DOHH2 (cell line): ENCODE measurements at regions not wholly inside any gene's neighbourhood (a gene's known extent, or its start where the extent isn't known, plus 50 kb on each side); places are given as distances from the start of the nearest gene placed in this dataset.

Experiments used
- H3F3A ChIP-seq: fragments of 200-600 bp; sonication (generic), shearing (Covaris generic); 2 replicates; pipeline ENCODE4 v1.6.0; 2016; ENCODE audit warnings: antibody characterized with exemption, mild to moderate bottlenecking; ENCODE audit not compliant: control insufficient read depth, insufficient read depth
- H3K27ac ChIP-seq: fragments of 200-600 bp; sonication (generic); 2 replicates; pipeline ENCODE4 v1.5.1; 2014; ENCODE audit warnings: low read depth, mild to moderate bottlenecking, low read length, moderate library complexity
- H3K27me3 ChIP-seq: fragments of 200-600 bp; sonication (generic); 2 replicates; pipeline ENCODE4 v1.6.1; 2014; ENCODE audit warnings: mild to moderate bottlenecking, low read length, mixed read lengths; ENCODE audit not compliant: control insufficient read depth
- H3K36me3 ChIP-seq: fragments of 200-600 bp; sonication (generic); 2 replicates; pipeline ENCODE4 v1.6.1; 2014; ENCODE audit warnings: mild to moderate bottlenecking, low read length, moderate library complexity, mixed read lengths; ENCODE audit not compliant: control insufficient read depth
- H3K4me1 ChIP-seq: fragments of 200-600 bp; sonication (generic); 2 replicates; pipeline ENCODE4 v1.6.1; 2014; ENCODE audit warnings: mild to moderate bottlenecking, low read length, mixed read lengths; ENCODE audit not compliant: control insufficient read depth
- H3K4me2 ChIP-seq: fragments of 200-600 bp; sonication (generic); 2 replicates; pipeline ENCODE4 v1.6.0; 2014; ENCODE audit warnings: mild to moderate bottlenecking, low read length, moderate library complexity
- H3K4me3 ChIP-seq: fragments of 200-600 bp; sonication (generic); 2 replicates; pipeline ENCODE4 v1.5.1; 2014; ENCODE audit warnings: mild to moderate bottlenecking, low read length, mixed read lengths
- H3K79me2 ChIP-seq: fragments of 200-600 bp; sonication (generic); 2 replicates; pipeline ENCODE4 v1.6.1; 2014; ENCODE audit warnings: mild to moderate bottlenecking, low read length, mixed read lengths; ENCODE audit not compliant: control insufficient read depth
- H3K9me2 ChIP-seq: fragments of 200-600 bp; sonication (generic); replicated peaks from 2 replicates; pipeline ENCODE4 v1.6.1; 2014; ENCODE audit warnings: mild to moderate bottlenecking, low read length, mixed read lengths; ENCODE audit not compliant: control insufficient read depth
- H3K9me3 ChIP-seq: fragments of 200-600 bp; sonication (generic); 2 replicates; pipeline ENCODE4 v1.6.1; 2014; ENCODE audit warnings: antibody characterized with exemption, low read length, mixed read lengths; ENCODE audit not compliant: control insufficient read depth, insufficient read depth
- H4K20me1 ChIP-seq: fragments of 200-600 bp; sonication (generic); 2 replicates; pipeline ENCODE4 v1.6.0; 2014; ENCODE audit warnings: low read depth, mild to moderate bottlenecking, antibody characterized with exemption, low read length, moderate library complexity; ENCODE audit not compliant: control insufficient read depth, insufficient read depth
- EZH2phosphoT487 ChIP-seq: fragments of 200-600 bp; sonication (generic); IDR thresholded peaks from 2 replicates; pipeline ENCODE4 v1.6.1; 2017; ENCODE audit warnings: borderline replicate concordance, mild to moderate bottlenecking, antibody characterized with exemption, low read length, moderate library complexity, mixed read lengths
- TF ChIP-seq, protein P1 (sequence below): fragments of 200-600 bp; sonication (generic); IDR thresholded peaks from one replicate; pipeline ENCODE4 v1.5.1; 2014; ENCODE audit warnings: antibody characterized with exemption, mild to moderate bottlenecking, low read depth, low read length; ENCODE audit not compliant: poor library complexity, severe bottlenecking

DNA sequence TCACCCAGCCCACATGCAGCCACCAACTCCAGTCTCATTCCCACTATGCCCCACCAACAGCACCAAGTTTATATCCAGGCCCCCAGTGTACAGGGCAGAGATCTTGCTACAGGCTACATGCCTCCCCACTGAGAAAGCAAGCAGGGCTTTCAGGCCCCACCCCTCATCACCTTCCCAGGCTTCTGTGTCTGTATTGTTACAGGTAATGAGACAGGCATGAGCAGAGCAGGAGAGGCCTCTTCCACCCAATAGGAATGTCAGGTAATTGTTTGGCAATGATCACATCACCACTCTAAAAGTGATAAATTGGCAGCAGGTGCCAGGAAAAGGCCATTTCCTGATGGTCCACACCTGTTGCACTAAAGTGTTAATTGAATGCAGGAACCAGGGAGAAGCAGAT, 102.5 kb downstream of the ZNF518B start:
- no peak overlapping the region for H3K4me3 ChIP-seq
- H3K27me3 ChIP-seq, result no peaks in the 10 kb centered on the region
- no peaks in the 10 kb centered on the region for H3F3A ChIP-seq
- H3K9me2 ChIP-seq, result no peaks in the 10 kb centered on the region
- no peaks in the 10 kb centered on the region for H3K4me1 ChIP-seq
- no peaks in the 10 kb centered on the region for H3K36me3 ChIP-seq
- no peak for TF ChIP-seq EZH2phosphoT487
- TF ChIP-seq, protein P1, sequence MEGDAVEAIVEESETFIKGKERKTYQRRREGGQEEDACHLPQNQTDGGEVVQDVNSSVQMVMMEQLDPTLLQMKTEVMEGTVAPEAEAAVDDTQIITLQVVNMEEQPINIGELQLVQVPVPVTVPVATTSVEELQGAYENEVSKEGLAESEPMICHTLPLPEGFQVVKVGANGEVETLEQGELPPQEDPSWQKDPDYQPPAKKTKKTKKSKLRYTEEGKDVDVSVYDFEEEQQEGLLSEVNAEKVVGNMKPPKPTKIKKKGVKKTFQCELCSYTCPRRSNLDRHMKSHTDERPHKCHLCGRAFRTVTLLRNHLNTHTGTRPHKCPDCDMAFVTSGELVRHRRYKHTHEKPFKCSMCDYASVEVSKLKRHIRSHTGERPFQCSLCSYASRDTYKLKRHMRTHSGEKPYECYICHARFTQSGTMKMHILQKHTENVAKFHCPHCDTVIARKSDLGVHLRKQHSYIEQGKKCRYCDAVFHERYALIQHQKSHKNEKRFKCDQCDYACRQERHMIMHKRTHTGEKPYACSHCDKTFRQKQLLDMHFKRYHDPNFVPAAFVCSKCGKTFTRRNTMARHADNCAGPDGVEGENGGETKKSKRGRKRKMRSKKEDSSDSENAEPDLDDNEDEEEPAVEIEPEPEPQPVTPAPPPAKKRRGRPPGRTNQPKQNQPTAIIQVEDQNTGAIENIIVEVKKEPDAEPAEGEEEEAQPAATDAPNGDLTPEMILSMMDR, result no peak
- H4K20me1 ChIP-seq, result no peaks in the 10 kb centered on the region
- H3K4me2 ChIP-seq, result no peak overlapping the region
- no peaks in the 10 kb centered on the region for H3K79me2 ChIP-seq
- no peaks in the 10 kb centered on the region for H3K9me3 ChIP-seq
- H3K27ac ChIP-seq, result no peak overlapping the region

DNA sequence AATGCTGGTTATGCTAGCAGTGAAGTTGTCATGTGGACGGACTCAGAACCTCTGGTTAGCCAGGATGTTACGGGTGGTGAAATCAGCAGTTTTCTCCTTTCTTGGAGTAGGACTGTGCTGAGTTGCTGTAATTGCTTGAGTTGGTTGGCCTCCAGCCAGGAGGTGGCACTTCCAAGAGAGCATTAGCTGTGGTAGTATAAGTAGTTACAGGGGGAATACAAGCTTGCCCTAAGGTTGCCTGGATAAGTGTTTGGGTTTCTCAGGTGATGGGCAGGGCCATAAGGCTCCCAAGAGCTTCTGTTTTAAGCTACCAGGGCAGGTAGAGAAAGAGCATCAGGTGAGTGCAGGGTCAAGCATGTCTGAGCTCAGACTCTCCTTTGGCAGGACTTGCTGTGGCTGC, 103.0 kb downstream of the ZNF518B start:
- H3K79me2 ChIP-seq, result no peaks in the 10 kb centered on the region
- TF ChIP-seq, protein P1, result no peak
- no peak for TF ChIP-seq EZH2phosphoT487
- H3K27ac ChIP-seq, result no peak overlapping the region
- no peak overlapping the region for H3K4me2 ChIP-seq
- H3K9me3 ChIP-seq, result no peaks in the 10 kb centered on the region
- no peaks in the 10 kb centered on the region for H3K4me1 ChIP-seq
- H3F3A ChIP-seq, result no peaks in the 10 kb centered on the region
- no peaks in the 10 kb centered on the region for H4K20me1 ChIP-seq
- no peaks in the 10 kb centered on the region for H3K36me3 ChIP-seq
- H3K9me2 ChIP-seq, result no peaks in the 10 kb centered on the region
- no peak overlapping the region for H3K4me3 ChIP-seq
- H3K27me3 ChIP-seq, result no peaks in the 10 kb centered on the region

DNA sequence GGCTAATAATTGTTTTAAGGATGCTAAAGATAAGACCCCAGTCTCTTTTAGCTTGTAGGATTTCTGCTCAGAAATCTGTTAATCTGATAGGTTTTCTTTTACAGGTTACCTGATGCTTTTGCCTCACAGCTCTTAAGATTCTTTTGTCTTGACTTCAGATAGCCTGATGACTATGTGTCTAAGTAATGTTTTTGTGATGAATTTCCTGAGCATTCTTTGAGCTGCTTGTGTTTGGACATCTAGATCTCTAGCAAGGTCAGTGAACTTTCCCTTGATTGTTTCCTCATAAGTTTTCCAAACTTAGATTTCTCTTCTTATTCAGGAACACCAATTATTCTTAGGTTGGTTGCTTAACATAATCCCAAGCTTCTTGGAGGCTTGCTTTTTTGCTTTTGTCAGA, 104.1 kb downstream of the ZNF518B start:
- Histone ChIP-seq H3K4me3 (no peak overlapping the region), H4K20me1 (no peaks in the 10 kb centered on the region), H3K9me3 (no peaks in the 10 kb centered on the region), H3K27ac (no peak overlapping the region), H3K27me3 (no peaks in the 10 kb centered on the region), H3F3A (no peaks in the 10 kb centered on the region), H3K9me2 (no peaks in the 10 kb centered on the region), H3K36me3 (no peaks in the 10 kb centered on the region), H3K79me2 (no peaks in the 10 kb centered on the region), H3K4me1 (no peaks in the 10 kb centered on the region), H3K4me2 (no peak overlapping the region)
- TF ChIP-seq EZH2phosphoT487, result no peak
- TF ChIP-seq, protein P1, result no peak

DNA sequence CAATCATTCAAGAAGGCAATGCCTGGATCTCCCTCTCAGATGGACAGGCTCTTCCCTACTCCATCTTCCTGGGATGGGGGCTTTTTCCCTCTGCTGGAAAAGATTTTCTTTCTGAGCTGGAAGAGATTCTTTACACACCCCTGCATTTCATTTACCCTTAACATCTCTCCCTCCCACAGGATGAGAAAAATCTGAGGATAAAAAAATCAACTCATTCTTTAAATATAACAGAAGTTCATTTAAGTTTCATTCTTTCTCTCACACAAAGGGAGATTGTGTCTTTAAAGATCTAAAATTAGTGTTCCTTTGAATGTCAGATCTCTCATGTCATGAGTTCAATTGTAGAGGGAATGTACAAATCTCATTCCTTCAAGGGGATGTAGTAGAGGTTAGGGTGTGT, 109.0 kb downstream of the ZNF518B start:
- Histone ChIP-seq H3K36me3 (no peaks in the 10 kb centered on the region), H4K20me1 (no peaks in the 10 kb centered on the region), H3K79me2 (no peaks in the 10 kb centered on the region), H3K27ac (no peak overlapping the region), H3K27me3 (no peaks in the 10 kb centered on the region), H3K9me3 (no peaks in the 10 kb centered on the region), H3K4me1 (no peaks in the 10 kb centered on the region), H3K9me2 (no peaks in the 10 kb centered on the region), H3F3A (no peaks in the 10 kb centered on the region), H3K4me2 (no peak overlapping the region), H3K4me3 (no peak overlapping the region)
- TF ChIP-seq EZH2phosphoT487, result no peak
- TF ChIP-seq, protein P1, result no peak
